Stimulated activated CD8-positive, alpha-beta memory T cell treated with anti-CD3 and anti-CD28 coated beads, Interleukin-7, amount 100 ng/mL, for 48 hours (primary cell): ENCODE measurements at regions not wholly inside any gene's neighbourhood (a gene's known extent, or its start where the extent isn't known, plus 50 kb on each side); places are given as distances from the start of the nearest gene placed in this dataset.

Experiments
- DNase-seq, 2 donors: peaks; one replicate each; pipeline ENCODE4 v3.0.0-alpha.2; 2020; ENCODE audit warnings: low read depth in 1 of 2; ENCODE audit errors: extremely low read depth in 1 of 2

DNA sequence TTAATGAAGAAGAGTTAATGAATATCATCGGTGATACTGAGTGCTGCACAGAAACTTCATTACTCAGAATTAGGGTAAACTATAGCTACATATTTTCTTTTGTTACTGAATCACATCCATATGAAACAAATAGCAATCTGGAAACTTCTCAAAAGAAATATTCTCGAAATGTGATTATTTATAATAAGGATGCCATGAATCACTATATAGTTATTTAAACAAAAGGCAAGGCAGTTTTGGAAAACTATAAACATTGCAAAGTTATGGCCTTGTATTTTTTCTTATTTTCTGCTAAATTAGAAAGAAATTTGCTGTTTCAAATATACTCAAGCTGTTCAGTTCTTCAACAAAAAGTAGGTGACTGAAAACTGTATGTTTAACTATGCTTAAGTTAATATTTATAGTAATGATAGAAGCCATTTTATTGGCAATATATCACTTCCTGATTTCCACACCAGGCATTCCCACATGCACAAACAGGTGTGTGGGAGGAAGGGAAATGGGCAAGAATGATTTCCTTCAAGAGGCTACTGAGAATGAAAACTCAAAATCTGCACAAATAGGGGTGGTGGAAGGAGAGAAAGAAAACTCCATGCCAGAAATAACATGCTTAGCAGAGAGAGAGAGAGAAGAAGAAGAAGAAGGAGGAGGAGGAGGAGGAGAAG, 74.5 kb upstream of the FRY start:
- no peak for DNase-seq

DNA sequence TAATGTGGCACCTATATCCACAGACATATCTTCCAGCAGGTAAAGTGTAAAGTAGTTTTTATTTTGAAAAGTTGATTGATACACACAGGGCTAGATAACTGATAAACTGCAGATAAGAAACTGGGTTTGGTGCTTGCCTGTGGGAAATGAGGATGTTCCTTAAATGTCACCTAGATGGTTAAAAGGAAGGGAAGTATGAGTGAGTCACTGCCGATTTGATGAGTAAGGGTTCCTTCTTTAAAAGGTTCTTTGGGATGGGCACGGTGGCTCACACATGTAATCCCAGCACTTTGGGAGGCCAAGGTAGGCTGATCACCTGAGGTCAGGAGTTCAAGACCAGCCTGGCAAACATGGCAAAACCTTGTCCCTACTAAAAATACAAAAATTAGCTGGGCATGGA, 73.8 kb upstream of the FRY start:
- DNase-seq = no peak

DNA sequence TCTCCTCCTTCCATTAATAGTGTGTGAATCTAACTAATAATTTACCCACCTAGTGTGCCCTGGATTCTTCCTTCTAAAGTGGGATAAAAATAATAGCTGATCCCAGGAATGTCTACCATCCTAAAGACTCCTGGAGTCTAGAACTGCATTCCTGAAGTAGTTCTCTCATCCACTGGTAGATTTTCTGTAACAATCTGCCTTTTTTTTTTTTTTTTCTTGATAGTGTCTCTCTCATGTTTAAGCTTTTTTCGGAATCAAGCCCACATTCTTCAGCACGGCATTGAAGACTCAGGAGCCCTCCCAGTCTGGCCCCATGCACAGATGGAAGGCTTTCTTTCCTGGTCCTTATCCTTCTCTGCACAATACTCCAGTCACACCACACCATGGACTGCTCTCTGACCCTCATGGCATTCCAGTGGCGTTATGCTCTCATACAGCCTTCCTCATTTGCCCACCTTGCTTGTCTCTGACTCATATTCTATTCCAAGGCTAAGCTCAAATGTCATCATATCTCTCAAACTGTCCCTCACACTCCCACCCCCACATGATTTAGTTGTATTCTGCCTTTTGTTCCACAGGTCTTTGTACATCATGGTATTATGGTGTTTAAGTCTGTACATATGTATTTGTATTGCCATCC, 68.7 kb upstream of the FRY start:
- no peak for DNase-seq

DNA sequence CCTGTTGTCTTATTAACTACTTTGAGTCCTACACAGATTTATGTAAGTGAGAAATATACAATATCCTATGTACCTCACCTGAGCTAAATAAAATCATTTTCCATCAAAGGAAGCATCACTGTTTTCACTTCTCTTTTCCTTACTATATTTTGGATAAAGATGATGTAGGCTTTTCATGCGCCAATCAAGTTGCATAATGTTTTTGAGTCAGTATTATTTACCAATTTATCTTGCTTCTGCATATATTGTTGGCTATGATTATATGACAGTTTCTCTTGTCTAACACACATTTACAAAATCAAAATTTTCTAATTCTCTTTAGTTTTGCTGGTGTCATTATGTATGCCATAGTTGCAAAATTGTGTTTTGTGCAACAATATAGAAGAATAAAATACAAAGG, 67.9 kb upstream of the FRY start:
- no peak for DNase-seq

DNA sequence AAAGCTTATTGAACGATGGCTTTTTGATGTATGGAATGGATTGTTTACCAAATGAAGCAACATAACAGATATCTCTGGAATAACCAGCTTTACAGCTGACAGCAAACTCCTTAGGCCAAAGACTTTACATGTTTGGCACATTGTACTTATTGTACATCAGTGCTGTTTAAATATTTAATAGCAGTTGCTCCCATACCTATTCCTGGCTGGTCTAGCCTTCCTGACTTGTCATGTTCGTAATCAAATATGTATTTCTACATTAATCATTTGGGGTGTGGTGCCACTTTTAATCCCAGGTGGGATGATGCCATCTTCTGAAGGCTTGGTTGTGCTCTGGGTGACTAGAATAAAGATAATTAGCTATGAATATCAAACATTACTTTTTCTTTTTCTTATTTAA, 67.4 kb upstream of the FRY start:
- DNase-seq = no peak

DNA sequence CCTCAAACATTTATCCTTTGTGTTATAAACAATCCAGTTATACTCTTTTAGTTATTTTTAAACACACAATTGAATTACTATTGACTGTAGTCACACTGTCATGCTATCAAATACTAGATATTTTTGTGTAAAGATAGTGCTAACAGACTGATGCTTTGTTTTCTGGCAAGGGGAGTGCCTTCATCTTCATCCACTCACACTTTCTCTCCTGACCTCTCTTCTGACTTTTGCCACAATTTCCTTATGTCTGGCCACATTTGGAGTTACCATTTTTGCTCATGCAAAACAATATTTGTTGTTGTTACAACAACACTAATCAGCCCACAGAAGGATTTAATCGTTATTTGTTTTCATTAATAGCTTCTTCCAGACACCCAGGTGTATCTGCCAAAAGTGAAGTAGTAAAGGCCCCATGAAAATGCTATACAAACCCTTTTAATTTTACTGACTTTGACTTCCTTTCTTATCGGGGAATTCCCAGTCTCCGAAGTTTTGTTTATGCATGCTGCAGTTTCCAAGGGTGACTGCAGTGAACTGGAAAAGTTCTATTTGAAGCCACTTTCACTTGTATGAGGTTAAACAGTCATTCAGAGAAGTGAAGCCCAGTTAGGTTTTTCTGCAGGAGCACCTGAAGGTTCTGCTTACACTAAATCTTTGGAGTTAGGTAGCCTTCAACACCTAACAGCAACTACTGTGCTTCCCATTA, 66.1 kb upstream of the FRY start:
- DNase-seq = no peak

DNA sequence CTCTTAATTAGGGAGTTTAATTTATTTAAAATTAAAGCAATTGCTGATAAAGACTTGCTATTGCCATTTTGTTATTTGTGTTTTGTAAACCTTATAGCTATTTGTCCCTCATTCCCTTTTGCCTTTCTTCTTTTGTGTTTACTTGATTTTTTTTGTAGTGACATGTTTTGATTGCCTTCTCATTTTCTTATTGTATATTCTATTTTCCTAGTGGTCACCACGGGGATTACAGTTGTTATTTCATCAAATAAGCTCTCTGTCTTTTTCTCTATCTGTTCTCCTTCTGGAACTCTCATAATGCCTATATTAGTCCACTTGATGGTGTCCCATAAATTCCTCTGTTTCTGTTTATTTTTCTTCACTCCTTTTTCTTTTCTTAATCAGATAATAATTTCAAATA, 64.4 kb upstream of the FRY start:
- DNase-seq = no peak

DNA sequence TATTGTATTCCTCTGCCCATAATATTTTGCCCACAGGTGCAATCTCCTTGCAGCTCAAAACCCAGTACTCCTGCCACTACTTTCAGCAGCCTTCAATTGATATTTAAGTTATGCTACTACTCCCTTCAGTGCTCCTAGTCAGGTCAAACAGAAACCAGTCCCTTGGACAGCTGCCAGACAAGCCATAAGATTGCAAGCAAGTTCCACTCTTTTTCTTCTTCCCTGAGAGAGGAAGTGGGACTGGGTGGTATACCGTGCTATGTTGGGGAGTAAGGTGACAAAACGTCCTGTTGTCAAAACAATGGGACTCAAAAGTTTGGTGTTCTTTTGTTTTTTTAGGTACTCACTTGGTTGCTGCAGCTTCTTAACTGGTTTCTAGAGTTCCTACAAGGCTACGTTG, 63.1 kb upstream of the FRY start:
- no peak for DNase-seq

DNA sequence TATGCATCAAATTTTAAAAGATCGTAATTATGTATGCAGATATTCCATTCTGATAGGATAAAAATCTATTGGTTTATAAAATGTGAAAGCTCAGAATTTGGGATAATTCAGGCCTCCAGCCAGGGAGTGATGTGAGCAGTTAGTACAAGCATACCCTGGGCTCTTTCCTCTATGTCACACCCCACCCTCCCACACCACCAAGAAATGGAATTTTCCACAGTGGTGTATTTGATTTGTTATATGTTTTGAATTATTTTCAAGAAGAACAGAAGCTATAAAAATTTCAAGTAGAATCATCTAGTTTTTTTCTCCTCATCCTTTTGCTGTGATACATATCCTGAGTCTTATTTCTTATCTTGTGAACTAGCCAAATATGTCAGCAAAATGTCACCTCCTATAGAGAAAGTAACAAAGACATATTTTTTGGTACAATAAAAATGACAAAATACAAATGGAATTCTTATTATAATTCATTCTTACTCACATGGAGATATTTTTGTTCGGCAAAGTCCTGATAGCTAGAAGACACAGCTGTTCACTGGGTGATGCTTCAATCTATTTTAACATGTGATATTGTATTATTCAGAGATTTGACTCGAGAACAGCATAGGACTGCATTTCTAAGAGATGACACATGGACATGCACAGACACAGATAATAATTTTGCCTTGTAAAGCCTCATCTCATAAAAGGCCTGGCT, 61.2 kb upstream of the FRY start:
- DNase-seq = no peak

DNA sequence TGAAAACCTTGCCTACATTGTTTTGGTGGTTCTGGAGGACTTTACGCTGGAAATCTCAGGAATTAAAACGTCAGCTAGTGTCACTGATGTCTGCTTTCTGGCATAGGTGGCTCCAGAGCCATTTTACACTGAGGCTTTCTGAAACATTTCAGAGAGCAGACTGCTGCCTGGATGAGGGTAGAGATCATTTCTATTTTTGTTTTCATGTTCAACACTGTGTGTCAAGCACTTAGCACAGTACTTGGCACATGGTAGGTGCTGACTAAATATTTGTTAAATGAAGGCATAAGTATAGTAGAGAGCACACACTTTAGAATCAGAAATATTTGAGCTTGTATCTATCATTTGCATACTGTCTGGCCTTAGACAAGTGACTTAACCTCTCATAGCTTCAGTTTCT, 59.1 kb upstream of the FRY start:
- no peak for DNase-seq

DNA sequence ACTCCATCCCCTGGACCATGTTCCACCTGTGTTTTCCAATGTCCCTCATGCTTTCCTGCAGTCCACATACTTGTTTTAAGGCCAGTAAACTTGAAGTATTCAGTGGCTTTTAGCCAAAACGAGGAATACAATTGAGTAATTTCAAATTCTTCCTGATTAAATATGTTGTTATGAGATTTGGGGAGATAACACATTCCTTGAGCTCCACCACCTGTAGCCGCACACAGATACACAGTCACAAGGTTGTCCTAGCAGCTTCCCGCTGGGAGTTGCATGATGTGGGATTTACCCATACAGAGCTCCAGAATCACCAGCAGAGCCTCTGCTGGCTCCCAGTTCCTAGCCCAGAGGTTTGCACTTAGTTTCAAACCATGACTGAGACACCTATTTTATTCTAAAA, 53.6 kb upstream of the FRY start:
- DNase-seq = no peak

DNA sequence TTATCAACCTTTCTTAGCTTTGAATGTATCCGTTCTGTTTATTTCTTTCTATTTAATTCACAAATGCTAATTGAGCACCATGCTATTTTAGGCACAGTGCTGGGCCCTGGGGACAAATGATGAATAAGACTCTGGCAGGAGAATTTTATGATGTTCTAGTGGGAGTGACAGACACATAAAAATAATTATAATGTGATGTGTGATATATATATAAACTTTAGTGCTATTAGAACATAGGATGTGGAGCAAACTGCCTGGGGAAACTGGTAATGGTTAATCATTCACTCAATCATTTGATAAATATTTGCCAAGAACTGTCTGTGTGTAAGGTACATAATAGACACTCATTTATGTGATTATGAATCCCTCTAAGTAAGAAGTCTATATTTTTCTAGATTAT, 50.7 kb upstream of the FRY start:
- no peak for DNase-seq
